KMS-11 (cell line): ENCODE measurements at regions not wholly inside any gene's neighbourhood (a gene's known extent, or its start where the extent isn't known, plus 50 kb on each side); places are given as distances from the start of the nearest gene placed in this dataset.

Experiments used
- H2AFZ ChIP-seq: fragments of 200-600 bp; sonication (generic); 2 replicates; pipeline ENCODE4 v1.6.1; 2016; ENCODE audit warnings: antibody characterized with exemption, mixed run types, low read depth
- H3K27ac ChIP-seq: fragments of 200-600 bp; sonication (generic); 2 replicates; pipeline ENCODE4 v1.6.1; 2016; ENCODE audit warnings: mild to moderate bottlenecking, mixed run types
- H3K27me3 ChIP-seq: fragments of 200-600 bp; sonication (generic); 2 replicates; pipeline ENCODE4 v1.6.1; 2017; ENCODE audit warnings: mild to moderate bottlenecking, low read depth, mixed run types, moderate library complexity; ENCODE audit not compliant: insufficient read depth
- H3K36me3 ChIP-seq: fragments of 200-600 bp; sonication (generic); 2 replicates; pipeline ENCODE4 v1.6.1; 2017; ENCODE audit warnings: mild to moderate bottlenecking, mixed run types; ENCODE audit not compliant: insufficient read depth
- H3K4me1 ChIP-seq: fragments of 200-600 bp; sonication (generic); 2 replicates; pipeline ENCODE4 v1.6.1; 2016; ENCODE audit warnings: mild to moderate bottlenecking, low read depth, mixed run types; ENCODE audit not compliant: poor library complexity, severe bottlenecking
- H3K4me2 ChIP-seq: fragments of 200-600 bp; sonication (generic); 2 replicates; pipeline ENCODE4 v1.7.0; 2016; ENCODE audit warnings: mild to moderate bottlenecking, mixed run types
- H3K4me3 ChIP-seq: fragments of 200-600 bp; sonication (generic); IDR thresholded peaks from 2 replicates; pipeline ENCODE4 v1.6.1; 2017; ENCODE audit warnings: low read depth, low read length, mixed read lengths; ENCODE audit not compliant: insufficient read depth
- H3K79me2 ChIP-seq: fragments of 200-600 bp; sonication (generic); 2 replicates; pipeline ENCODE4 v1.6.1; 2016; ENCODE audit warnings: low read depth, mixed run types; ENCODE audit not compliant: insufficient read depth
- H3K9ac ChIP-seq: fragments of 200-600 bp; sonication (generic); 2 replicates; pipeline ENCODE4 v1.6.1; 2016; ENCODE audit warnings: mild to moderate bottlenecking, mixed run types
- H4K20me1 ChIP-seq: fragments of 200-600 bp; sonication (generic); 2 replicates; pipeline ENCODE4 v1.6.1; 2016; ENCODE audit warnings: mild to moderate bottlenecking, mixed run types; ENCODE audit not compliant: insufficient read depth
- TF ChIP-seq, protein P1 (sequence below): fragments of 200-600 bp; sonication (generic); conservative IDR thresholded peaks from 2 replicates; pipeline ENCODE4 v1.6.1; 2017; ENCODE audit warnings: low read depth, mild to moderate bottlenecking, antibody characterized with exemption, low read length, moderate library complexity, mixed read lengths

GRCh38 chrX:96407501-96407900 is 277.1 kb upstream of the DIAPH2 start:
- TF ChIP-seq, protein P1, sequence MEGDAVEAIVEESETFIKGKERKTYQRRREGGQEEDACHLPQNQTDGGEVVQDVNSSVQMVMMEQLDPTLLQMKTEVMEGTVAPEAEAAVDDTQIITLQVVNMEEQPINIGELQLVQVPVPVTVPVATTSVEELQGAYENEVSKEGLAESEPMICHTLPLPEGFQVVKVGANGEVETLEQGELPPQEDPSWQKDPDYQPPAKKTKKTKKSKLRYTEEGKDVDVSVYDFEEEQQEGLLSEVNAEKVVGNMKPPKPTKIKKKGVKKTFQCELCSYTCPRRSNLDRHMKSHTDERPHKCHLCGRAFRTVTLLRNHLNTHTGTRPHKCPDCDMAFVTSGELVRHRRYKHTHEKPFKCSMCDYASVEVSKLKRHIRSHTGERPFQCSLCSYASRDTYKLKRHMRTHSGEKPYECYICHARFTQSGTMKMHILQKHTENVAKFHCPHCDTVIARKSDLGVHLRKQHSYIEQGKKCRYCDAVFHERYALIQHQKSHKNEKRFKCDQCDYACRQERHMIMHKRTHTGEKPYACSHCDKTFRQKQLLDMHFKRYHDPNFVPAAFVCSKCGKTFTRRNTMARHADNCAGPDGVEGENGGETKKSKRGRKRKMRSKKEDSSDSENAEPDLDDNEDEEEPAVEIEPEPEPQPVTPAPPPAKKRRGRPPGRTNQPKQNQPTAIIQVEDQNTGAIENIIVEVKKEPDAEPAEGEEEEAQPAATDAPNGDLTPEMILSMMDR, result no peak
- H4K20me1 ChIP-seq, result no peaks in the 10 kb centered on the region
- H2AFZ ChIP-seq, result no peak overlapping the region
- H3K27ac ChIP-seq, result no peak overlapping the region
- H3K27me3 ChIP-seq, result no peaks in the 10 kb centered on the region
- no peak overlapping the region for H3K4me3 ChIP-seq
- no peaks in the 10 kb centered on the region for H3K4me1 ChIP-seq
- H3K9ac ChIP-seq, result no peak overlapping the region
- no peaks in the 10 kb centered on the region for H3K79me2 ChIP-seq
- H3K36me3 ChIP-seq, result no peaks in the 10 kb centered on the region
- H3K4me2 ChIP-seq, result no peak overlapping the region

GRCh38 chrX:96407981-96408380 is 276.7 kb upstream of the DIAPH2 start:
- Histone ChIP-seq H4K20me1 (no peaks in the 10 kb centered on the region), H3K79me2 (no peaks in the 10 kb centered on the region), H3K36me3 (no peaks in the 10 kb centered on the region), H3K27ac (no peak overlapping the region), H3K27me3 (no peaks in the 10 kb centered on the region), H3K9ac (no peak overlapping the region), H3K4me1 (no peaks in the 10 kb centered on the region), H3K4me2 (no peak overlapping the region), H2AFZ (no peak overlapping the region), H3K4me3 (no peak overlapping the region)
- TF ChIP-seq, protein P1, result no peak

DNA sequence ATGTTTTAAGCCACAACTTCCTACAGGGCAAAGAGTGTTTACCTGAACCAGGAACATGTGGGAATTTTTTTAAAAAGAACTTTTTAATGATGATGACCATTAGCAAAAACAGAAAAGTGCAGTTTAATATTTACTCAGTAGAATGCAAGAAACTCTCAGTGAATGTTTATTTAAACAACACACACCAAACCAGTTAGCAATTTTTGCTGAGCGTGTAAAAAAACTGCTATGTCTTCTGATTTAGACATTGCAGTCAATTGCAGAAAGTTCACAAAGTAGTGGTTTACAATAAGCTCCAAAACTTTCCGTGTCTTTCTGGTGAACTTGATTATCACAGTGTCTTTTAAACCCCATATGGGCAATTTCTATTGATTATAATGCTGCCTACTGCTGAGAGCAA is 273.7 kb upstream of the DIAPH2 start:
- no peaks in the 10 kb centered on the region for H3K36me3 ChIP-seq
- no peak overlapping the region for H2AFZ ChIP-seq
- TF ChIP-seq, protein P1, result no peak
- no peaks in the 10 kb centered on the region for H4K20me1 ChIP-seq
- no peaks in the 10 kb centered on the region for H3K4me1 ChIP-seq
- H3K27ac ChIP-seq, result no peak overlapping the region
- no peaks in the 10 kb centered on the region for H3K79me2 ChIP-seq
- H3K4me2 ChIP-seq, result no peak overlapping the region
- no peaks in the 10 kb centered on the region for H3K27me3 ChIP-seq
- no peak overlapping the region for H3K4me3 ChIP-seq
- H3K9ac ChIP-seq, result no peak overlapping the region

- no peak overlapping the region for H3K9ac ChIP-seq
- no peaks in the 10 kb centered on the region for H3K36me3 ChIP-seq
- TF ChIP-seq, protein P1, result no peak
- H3K79me2 ChIP-seq, result no peaks in the 10 kb centered on the region
- H2AFZ ChIP-seq, result no peak overlapping the region
- H3K4me3 ChIP-seq, result no peak overlapping the region
- H3K4me1 ChIP-seq, result no peaks in the 10 kb centered on the region
- H3K27me3 ChIP-seq, result no peaks in the 10 kb centered on the region
- H3K4me2 ChIP-seq, result no peak overlapping the region
- H3K27ac ChIP-seq, result no peak overlapping the region
- no peaks in the 10 kb centered on the region for H4K20me1 ChIP-seq
These were observed 266.9 kb upstream of the DIAPH2 start for GRCh38 chrX:96417695-96418094.
